Lower lobe of right lung (tissue), 2 donors: ENCODE measurements at regions not wholly inside any gene's neighbourhood (a gene's known extent, or its start where the extent isn't known, plus 50 kb on each side); places are given as distances from the start of the nearest gene placed in this dataset.

Experiments
- ATAC-seq, 2 donors: fragments of 200-7000 bp; cut with Tn5 transposase; one replicate each; pipeline ENCODE4 v1.9.1; 2020 to 2022; ENCODE audit warnings: mild to moderate bottlenecking in 2 of 2, moderate library complexity in 2 of 2
- DNase-seq: peaks from one replicate; pipeline ENCODE4 v3.0.0-alpha.2; 2020
- H3K27ac ChIP-seq: fragments of 200-600 bp; one replicate; pipeline ENCODE4 v1.8.0; 2022
- H3K27me3 ChIP-seq: fragments of 200-600 bp; one replicate; pipeline ENCODE4 v1.8.0; 2022; ENCODE audit warnings: low read depth
- H3K36me3 ChIP-seq: fragments of 200-600 bp; one replicate; pipeline ENCODE4 v1.8.0; 2022; ENCODE audit warnings: mild to moderate bottlenecking
- H3K4me1 ChIP-seq: fragments of 200-600 bp; one replicate; pipeline ENCODE4 v1.8.0; 2022
- H3K4me3 ChIP-seq: fragments of 200-600 bp; one replicate; pipeline ENCODE4 v1.8.0; 2022; ENCODE audit warnings: mild to moderate bottlenecking
- H3K9me3 ChIP-seq: fragments of 200-600 bp; one replicate; pipeline ENCODE4 v1.8.0; 2022
- CTCF ChIP-seq: fragments of 200-600 bp; IDR thresholded peaks from one replicate; pipeline ENCODE4 v1.8.0; 2022; ENCODE audit warnings: antibody characterized with exemption, mild to moderate bottlenecking
- intact Hi-C: fragments of 100-400 bp; cut with DNase I; formaldehyde crosslinking; loops from one replicate; pipeline ENCODE4 v1.11.0; 2022
- donor health status: DM: no; HTN: yes; CAD: no; lungs with severe emphysema.

GRCh38 chr4:67054896-67055295 lies 490.4 kb downstream of the CENPC start:
- H3K4me3 ChIP-seq: no peak overlapping the region
- no peaks in the 10 kb centered on the region for H3K27me3 ChIP-seq
- no peaks in the 10 kb centered on the region for H3K36me3 ChIP-seq
- H3K9me3 ChIP-seq: no peaks in the 10 kb centered on the region
- H3K4me1 ChIP-seq: no peaks in the 10 kb centered on the region
- no peak for DNase-seq
- no peak overlapping the region for H3K27ac ChIP-seq
- intact Hi-C loops: no loop called here
- TF ChIP-seq CTCF: no peak
- ATAC-seq: no peak

- Histone ChIP-seq H3K9me3 (no peaks in the 10 kb centered on the region), H3K27ac (no peak overlapping the region), H3K27me3 (no peaks in the 10 kb centered on the region), H3K4me1 (no peaks in the 10 kb centered on the region), H3K36me3 (no peaks in the 10 kb centered on the region), H3K4me3 (no peak overlapping the region)
- TF ChIP-seq CTCF: no peak
- DNase-seq: no peak
- ATAC-seq: no peak
- intact Hi-C loops: no loop called here
These were observed 492.3 kb downstream of the CENPC start for GRCh38 chr4:67052814-67053675.

GRCh38 chr4:67051000-67051789 lies 494.1 kb downstream of the CENPC start:
- DNase-seq: no peak
- Histone ChIP-seq H3K27me3 (no peaks in the 10 kb centered on the region), H3K36me3 (no peaks in the 10 kb centered on the region), H3K4me3 (no peak overlapping the region), H3K27ac (no peak overlapping the region), H3K9me3 (no peaks in the 10 kb centered on the region), H3K4me1 (no peaks in the 10 kb centered on the region)
- intact Hi-C loops: no loop called here
- no peak for TF ChIP-seq CTCF
- no peak for ATAC-seq

DNA sequence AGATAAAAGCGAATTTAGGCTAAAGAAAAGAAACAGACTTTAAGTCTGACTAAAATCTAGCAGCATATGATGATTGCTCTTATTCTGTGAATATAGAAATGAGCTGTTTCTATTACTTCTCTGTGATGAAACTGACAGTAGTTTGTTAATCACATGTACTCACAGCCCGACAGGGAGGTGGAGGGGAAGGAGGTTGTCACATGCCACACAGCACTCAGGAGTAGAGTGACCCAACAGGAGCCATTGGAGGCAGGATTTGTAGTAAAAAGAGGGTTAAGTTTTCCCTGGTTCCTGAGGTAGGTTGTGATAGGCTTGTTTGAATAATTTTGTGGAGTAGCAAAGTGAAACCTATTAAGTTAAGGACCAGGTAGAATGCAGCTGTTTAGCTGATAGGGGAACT lies 495.9 kb downstream of the CENPC start:
- H3K4me1 ChIP-seq: no peaks in the 10 kb centered on the region
- DNase-seq: no peak
- intact Hi-C loops: no loop called here
- no peak for ATAC-seq
- H3K27ac ChIP-seq: no peak overlapping the region
- TF ChIP-seq CTCF: no peak
- H3K27me3 ChIP-seq: no peaks in the 10 kb centered on the region
- H3K4me3 ChIP-seq: no peak overlapping the region
- no peaks in the 10 kb centered on the region for H3K9me3 ChIP-seq
- no peaks in the 10 kb centered on the region for H3K36me3 ChIP-seq

DNA sequence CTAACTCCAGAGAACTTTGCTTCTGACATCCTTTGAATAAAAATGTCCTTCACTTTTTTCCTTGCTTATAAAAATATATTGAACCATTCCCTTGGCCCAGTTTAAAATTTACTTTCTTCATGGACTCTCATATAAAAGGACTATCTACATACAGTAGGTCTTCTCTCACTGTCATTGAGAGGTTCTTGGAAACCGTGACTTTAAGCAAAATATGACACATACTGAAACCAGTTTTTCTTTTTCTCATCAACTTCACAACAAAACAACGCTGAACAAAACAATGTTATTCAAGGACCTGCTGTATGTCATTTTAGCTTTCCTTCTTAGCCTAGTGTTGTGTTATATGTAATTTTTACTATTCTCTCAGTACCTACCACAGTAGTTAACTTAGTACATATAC lies 496.8 kb downstream of the CENPC start:
- no peaks in the 10 kb centered on the region for H3K36me3 ChIP-seq
- H3K27me3 ChIP-seq: no peaks in the 10 kb centered on the region
- TF ChIP-seq CTCF: no peak
- DNase-seq (no peak), ATAC-seq (no peak)
- H3K27ac ChIP-seq: no peak overlapping the region
- no peaks in the 10 kb centered on the region for H3K4me1 ChIP-seq
- intact Hi-C loops: no loop called here
- no peaks in the 10 kb centered on the region for H3K9me3 ChIP-seq
- no peak overlapping the region for H3K4me3 ChIP-seq
